WTC11 (cell line): ENCODE measurements at regions not wholly inside any gene's neighbourhood (a gene's known extent, or its start where the extent isn't known, plus 50 kb on each side); places are given as distances from the start of the nearest gene placed in this dataset.

Source experiments
- EMX1 ChIP-seq: fragments of 250-450 bp; sonication (Bioruptor Pico); IDR thresholded peaks from 2 replicates; pipeline ENCODE4 v1.8.0; 2021; ENCODE audit warnings: mild to moderate bottlenecking
- IRF2 ChIP-seq: sonication (generic); formaldehyde crosslinking; IDR thresholded peaks from 2 replicates; pipeline ENCODE4 v1.8.0; 2022; ENCODE audit warnings: low read depth, missing genetic modification reagents, borderline replicate concordance
- SP1 ChIP-seq: sonication (generic); formaldehyde crosslinking; conservative IDR thresholded peaks from 2 replicates; pipeline ENCODE4 v1.8.1; 2022; ENCODE audit warnings: missing genetic modification reagents
- TF ChIP-seq, protein P1 (sequence below): fragments of 200-600 bp; IDR thresholded peaks from 2 replicates; pipeline ENCODE4 v1.8.0; 2022; ENCODE audit warnings: antibody characterized with exemption
- TF ChIP-seq, protein P2 (sequence below): sonication (generic); formaldehyde crosslinking; IDR thresholded peaks from 2 replicates; pipeline ENCODE4 v1.8.1; 2023; ENCODE audit warnings: mild to moderate bottlenecking, missing genetic modification reagents, moderate library complexity
- TF ChIP-seq, protein P3 (sequence below): sonication (generic); formaldehyde crosslinking; IDR thresholded peaks from 2 replicates; pipeline ENCODE4 v1.8.0; 2023; ENCODE audit warnings: missing genetic modification reagents, mild to moderate bottlenecking, borderline replicate concordance
- TF ChIP-seq, protein P4 (sequence below): sonication (generic); formaldehyde crosslinking; IDR thresholded peaks from 2 replicates; pipeline ENCODE4 v1.8.0; 2022; ENCODE audit warnings: mild to moderate bottlenecking, missing genetic modification reagents
- TF ChIP-seq, protein P5 (sequence below): sonication (generic); formaldehyde crosslinking; IDR thresholded peaks from 2 replicates; pipeline ENCODE4 v1.8.0; 2022; ENCODE audit warnings: mild to moderate bottlenecking, missing genetic modification reagents
- TF ChIP-seq, protein P6 (sequence below): sonication (generic); formaldehyde crosslinking; IDR thresholded peaks from 2 replicates; pipeline ENCODE4 v1.8.1; 2022; ENCODE audit warnings: mild to moderate bottlenecking, missing genetic modification reagents, moderate library complexity, borderline replicate concordance
- TF ChIP-seq, protein P7 (sequence below): sonication (generic); formaldehyde crosslinking; IDR thresholded peaks from 2 replicates; pipeline ENCODE4 v1.8.0; 2023; ENCODE audit warnings: mild to moderate bottlenecking, missing genetic modification reagents
- TF ChIP-seq, protein P8 (sequence below): fragments of 250-450 bp; sonication (Bioruptor Pico); IDR thresholded peaks from 2 replicates; pipeline ENCODE4 v1.8.0; 2021; ENCODE audit warnings: mild to moderate bottlenecking

DNA sequence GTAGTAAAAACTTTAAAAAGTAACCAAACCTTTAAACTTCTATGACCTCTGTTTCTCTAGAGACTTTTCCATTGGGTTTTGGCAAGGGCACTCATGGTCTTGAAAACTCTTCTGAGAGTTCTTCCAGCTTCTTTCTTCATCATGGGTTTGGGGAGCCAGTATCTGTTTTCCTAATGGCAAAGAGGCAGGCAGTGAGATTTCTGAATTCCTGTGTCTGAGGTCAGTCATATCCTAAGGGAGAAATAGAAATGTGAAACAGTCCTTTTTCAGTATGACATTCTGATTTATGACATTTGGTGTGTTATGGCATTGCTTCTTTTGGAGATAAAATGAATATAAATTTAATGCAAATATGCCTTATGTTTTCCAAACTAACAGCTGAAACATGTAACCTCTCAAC, 518.5 kb upstream of the MARCKS start:
- TF ChIP-seq, protein P1, sequence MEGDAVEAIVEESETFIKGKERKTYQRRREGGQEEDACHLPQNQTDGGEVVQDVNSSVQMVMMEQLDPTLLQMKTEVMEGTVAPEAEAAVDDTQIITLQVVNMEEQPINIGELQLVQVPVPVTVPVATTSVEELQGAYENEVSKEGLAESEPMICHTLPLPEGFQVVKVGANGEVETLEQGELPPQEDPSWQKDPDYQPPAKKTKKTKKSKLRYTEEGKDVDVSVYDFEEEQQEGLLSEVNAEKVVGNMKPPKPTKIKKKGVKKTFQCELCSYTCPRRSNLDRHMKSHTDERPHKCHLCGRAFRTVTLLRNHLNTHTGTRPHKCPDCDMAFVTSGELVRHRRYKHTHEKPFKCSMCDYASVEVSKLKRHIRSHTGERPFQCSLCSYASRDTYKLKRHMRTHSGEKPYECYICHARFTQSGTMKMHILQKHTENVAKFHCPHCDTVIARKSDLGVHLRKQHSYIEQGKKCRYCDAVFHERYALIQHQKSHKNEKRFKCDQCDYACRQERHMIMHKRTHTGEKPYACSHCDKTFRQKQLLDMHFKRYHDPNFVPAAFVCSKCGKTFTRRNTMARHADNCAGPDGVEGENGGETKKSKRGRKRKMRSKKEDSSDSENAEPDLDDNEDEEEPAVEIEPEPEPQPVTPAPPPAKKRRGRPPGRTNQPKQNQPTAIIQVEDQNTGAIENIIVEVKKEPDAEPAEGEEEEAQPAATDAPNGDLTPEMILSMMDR: no peak
- no peak for TF ChIP-seq SP1 (CRISPR knock-in tag)
- TF ChIP-seq, protein P2, sequence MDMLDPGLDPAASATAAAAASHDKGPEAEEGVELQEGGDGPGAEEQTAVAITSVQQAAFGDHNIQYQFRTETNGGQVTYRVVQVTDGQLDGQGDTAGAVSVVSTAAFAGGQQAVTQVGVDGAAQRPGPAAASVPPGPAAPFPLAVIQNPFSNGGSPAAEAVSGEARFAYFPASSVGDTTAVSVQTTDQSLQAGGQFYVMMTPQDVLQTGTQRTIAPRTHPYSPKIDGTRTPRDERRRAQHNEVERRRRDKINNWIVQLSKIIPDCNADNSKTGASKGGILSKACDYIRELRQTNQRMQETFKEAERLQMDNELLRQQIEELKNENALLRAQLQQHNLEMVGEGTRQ (CRISPR knock-in tag): no peak
- TF ChIP-seq, protein P3, sequence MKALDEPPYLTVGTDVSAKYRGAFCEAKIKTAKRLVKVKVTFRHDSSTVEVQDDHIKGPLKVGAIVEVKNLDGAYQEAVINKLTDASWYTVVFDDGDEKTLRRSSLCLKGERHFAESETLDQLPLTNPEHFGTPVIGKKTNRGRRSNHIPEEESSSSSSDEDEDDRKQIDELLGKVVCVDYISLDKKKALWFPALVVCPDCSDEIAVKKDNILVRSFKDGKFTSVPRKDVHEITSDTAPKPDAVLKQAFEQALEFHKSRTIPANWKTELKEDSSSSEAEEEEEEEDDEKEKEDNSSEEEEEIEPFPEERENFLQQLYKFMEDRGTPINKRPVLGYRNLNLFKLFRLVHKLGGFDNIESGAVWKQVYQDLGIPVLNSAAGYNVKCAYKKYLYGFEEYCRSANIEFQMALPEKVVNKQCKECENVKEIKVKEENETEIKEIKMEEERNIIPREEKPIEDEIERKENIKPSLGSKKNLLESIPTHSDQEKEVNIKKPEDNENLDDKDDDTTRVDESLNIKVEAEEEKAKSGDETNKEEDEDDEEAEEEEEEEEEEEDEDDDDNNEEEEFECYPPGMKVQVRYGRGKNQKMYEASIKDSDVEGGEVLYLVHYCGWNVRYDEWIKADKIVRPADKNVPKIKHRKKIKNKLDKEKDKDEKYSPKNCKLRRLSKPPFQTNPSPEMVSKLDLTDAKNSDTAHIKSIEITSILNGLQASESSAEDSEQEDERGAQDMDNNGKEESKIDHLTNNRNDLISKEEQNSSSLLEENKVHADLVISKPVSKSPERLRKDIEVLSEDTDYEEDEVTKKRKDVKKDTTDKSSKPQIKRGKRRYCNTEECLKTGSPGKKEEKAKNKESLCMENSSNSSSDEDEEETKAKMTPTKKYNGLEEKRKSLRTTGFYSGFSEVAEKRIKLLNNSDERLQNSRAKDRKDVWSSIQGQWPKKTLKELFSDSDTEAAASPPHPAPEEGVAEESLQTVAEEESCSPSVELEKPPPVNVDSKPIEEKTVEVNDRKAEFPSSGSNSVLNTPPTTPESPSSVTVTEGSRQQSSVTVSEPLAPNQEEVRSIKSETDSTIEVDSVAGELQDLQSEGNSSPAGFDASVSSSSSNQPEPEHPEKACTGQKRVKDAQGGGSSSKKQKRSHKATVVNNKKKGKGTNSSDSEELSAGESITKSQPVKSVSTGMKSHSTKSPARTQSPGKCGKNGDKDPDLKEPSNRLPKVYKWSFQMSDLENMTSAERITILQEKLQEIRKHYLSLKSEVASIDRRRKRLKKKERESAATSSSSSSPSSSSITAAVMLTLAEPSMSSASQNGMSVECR: no peak
- TF ChIP-seq, protein P4, sequence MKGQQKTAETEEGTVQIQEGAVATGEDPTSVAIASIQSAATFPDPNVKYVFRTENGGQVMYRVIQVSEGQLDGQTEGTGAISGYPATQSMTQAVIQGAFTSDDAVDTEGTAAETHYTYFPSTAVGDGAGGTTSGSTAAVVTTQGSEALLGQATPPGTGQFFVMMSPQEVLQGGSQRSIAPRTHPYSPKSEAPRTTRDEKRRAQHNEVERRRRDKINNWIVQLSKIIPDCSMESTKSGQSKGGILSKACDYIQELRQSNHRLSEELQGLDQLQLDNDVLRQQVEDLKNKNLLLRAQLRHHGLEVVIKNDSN (CRISPR knock-in tag): no peak
- TF ChIP-seq, protein P5, sequence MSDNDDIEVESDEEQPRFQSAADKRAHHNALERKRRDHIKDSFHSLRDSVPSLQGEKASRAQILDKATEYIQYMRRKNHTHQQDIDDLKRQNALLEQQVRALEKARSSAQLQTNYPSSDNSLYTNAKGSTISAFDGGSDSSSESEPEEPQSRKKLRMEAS (CRISPR knock-in tag): no peak
- TF ChIP-seq, protein P6, sequence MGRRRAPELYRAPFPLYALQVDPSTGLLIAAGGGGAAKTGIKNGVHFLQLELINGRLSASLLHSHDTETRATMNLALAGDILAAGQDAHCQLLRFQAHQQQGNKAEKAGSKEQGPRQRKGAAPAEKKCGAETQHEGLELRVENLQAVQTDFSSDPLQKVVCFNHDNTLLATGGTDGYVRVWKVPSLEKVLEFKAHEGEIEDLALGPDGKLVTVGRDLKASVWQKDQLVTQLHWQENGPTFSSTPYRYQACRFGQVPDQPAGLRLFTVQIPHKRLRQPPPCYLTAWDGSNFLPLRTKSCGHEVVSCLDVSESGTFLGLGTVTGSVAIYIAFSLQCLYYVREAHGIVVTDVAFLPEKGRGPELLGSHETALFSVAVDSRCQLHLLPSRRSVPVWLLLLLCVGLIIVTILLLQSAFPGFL (CRISPR knock-in tag): no peak
- no peak for TF ChIP-seq IRF2
- TF ChIP-seq, protein P7, sequence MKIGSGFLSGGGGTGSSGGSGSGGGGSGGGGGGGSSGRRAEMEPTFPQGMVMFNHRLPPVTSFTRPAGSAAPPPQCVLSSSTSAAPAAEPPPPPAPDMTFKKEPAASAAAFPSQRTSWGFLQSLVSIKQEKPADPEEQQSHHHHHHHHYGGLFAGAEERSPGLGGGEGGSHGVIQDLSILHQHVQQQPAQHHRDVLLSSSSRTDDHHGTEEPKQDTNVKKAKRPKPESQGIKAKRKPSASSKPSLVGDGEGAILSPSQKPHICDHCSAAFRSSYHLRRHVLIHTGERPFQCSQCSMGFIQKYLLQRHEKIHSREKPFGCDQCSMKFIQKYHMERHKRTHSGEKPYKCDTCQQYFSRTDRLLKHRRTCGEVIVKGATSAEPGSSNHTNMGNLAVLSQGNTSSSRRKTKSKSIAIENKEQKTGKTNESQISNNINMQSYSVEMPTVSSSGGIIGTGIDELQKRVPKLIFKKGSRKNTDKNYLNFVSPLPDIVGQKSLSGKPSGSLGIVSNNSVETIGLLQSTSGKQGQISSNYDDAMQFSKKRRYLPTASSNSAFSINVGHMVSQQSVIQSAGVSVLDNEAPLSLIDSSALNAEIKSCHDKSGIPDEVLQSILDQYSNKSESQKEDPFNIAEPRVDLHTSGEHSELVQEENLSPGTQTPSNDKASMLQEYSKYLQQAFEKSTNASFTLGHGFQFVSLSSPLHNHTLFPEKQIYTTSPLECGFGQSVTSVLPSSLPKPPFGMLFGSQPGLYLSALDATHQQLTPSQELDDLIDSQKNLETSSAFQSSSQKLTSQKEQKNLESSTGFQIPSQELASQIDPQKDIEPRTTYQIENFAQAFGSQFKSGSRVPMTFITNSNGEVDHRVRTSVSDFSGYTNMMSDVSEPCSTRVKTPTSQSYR (CRISPR knock-in tag): no peak
- no peak for TF ChIP-seq EMX1 (CRISPR knock-in tag)
- TF ChIP-seq, protein P8, sequence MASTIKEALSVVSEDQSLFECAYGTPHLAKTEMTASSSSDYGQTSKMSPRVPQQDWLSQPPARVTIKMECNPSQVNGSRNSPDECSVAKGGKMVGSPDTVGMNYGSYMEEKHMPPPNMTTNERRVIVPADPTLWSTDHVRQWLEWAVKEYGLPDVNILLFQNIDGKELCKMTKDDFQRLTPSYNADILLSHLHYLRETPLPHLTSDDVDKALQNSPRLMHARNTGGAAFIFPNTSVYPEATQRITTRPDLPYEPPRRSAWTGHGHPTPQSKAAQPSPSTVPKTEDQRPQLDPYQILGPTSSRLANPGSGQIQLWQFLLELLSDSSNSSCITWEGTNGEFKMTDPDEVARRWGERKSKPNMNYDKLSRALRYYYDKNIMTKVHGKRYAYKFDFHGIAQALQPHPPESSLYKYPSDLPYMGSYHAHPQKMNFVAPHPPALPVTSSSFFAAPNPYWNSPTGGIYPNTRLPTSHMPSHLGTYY (CRISPR knock-in tag): no peak
